Testis (tissue), 2 donors: ENCODE measurements at regions not wholly inside any gene's neighbourhood (a gene's known extent, or its start where the extent isn't known, plus 50 kb on each side); places are given as distances from the start of the nearest gene placed in this dataset.

Source experiments
- DNase-seq: peaks from one replicate; pipeline ENCODE4 v3.0.0-alpha.2; 2019
- H3K27ac ChIP-seq, 2 donors: fragments of 200-600 bp; sonication (generic); one replicate each; pipeline ENCODE4 v1.5.1; 2019
- H3K27me3 ChIP-seq: fragments of 200-600 bp; sonication (generic); one replicate; pipeline ENCODE4 v1.5.1; 2019
- H3K36me3 ChIP-seq: fragments of 200-600 bp; sonication (generic); one replicate; pipeline ENCODE4 v1.5.1; 2017; ENCODE audit warnings: low read depth; ENCODE audit errors: missing control alignments
- H3K4me1 ChIP-seq: fragments of 200-600 bp; sonication (generic); one replicate; pipeline ENCODE4 v1.5.1; 2019
- H3K4me3 ChIP-seq, 2 donors: fragments of 200-600 bp; sonication (generic); one replicate each; pipeline ENCODE4 v1.5.1; 2017 to 2019
- H3K9me3 ChIP-seq: fragments of 200-600 bp; sonication (generic); one replicate; pipeline ENCODE4 v1.5.1; 2017
- POLR2A ChIP-seq: fragments of 450-650 bp; IDR thresholded peaks from one replicate; pipeline ENCODE4 v1.6.1; 2017; ENCODE audit warnings: antibody characterized with exemption, mild to moderate bottlenecking, moderate library complexity
- WGBS, 2 donors: methylation state at CpG; one replicate each; pipeline ENCODE4 v1.1.5; 2018; 5-methylcytosine and 5-hydroxymethylcytosine counted together
- intact Hi-C: fragments of 100-400 bp; cut with DNase I; formaldehyde crosslinking; loops from one replicate; pipeline ENCODE4 v1.15.1; 2023; ENCODE audit warnings: low total_unique reads
- TF ChIP-seq, protein P1 (sequence below), 3 experiments: fragments of 450-650 bp in 2 of 3; fragments of 200-600 bp in 1 of 3; sonication (generic) in 1 of 3; IDR thresholded peaks; one replicate each; pipeline ENCODE4 v1.5.1; 2016 to 2019; ENCODE audit warnings: antibody characterized with exemption in 3 of 3, mild to moderate bottlenecking in 2 of 3, moderate library complexity in 1 of 3

DNA sequence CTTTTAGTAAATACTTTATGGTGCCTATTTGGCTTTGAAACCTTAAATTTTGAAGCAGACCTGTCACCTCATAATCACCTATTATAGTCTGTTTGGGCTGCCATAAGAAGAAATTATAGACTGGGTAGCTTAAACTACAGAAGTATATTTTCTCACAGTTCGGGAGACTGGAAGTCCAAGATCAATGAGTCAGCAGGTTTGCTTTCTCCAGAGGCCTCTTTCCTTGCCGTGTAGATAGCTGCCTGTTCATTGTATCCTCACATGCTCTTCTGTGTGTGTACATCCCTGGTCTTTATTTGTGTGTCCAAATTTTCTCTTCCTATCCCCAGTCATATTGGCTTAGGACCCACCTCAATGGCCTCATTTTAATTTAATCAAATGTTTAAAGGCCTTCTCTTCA lies 518.2 kb downstream of the ADGRL2 start:
- intact Hi-C loops, result no loop called here
- Histone ChIP-seq H3K9me3 (no peaks in the 10 kb centered on the region), H3K36me3 (no peaks in the 10 kb centered on the region), H3K27ac (no peak overlapping the region), H3K4me1 (no peaks in the 10 kb centered on the region), H3K27me3 (no peaks in the 10 kb centered on the region), H3K4me3 (no peak overlapping the region)
- WGBS, 2 donors, result 73 to 78% methylated on average over 2 of the region's 2 CpGs
- no peak for DNase-seq
- TF ChIP-seq, protein P1, sequence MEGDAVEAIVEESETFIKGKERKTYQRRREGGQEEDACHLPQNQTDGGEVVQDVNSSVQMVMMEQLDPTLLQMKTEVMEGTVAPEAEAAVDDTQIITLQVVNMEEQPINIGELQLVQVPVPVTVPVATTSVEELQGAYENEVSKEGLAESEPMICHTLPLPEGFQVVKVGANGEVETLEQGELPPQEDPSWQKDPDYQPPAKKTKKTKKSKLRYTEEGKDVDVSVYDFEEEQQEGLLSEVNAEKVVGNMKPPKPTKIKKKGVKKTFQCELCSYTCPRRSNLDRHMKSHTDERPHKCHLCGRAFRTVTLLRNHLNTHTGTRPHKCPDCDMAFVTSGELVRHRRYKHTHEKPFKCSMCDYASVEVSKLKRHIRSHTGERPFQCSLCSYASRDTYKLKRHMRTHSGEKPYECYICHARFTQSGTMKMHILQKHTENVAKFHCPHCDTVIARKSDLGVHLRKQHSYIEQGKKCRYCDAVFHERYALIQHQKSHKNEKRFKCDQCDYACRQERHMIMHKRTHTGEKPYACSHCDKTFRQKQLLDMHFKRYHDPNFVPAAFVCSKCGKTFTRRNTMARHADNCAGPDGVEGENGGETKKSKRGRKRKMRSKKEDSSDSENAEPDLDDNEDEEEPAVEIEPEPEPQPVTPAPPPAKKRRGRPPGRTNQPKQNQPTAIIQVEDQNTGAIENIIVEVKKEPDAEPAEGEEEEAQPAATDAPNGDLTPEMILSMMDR (IDR thresholded peaks at IDR 0.05), result no peak
- TF ChIP-seq POLR2A, result no peak

DNA sequence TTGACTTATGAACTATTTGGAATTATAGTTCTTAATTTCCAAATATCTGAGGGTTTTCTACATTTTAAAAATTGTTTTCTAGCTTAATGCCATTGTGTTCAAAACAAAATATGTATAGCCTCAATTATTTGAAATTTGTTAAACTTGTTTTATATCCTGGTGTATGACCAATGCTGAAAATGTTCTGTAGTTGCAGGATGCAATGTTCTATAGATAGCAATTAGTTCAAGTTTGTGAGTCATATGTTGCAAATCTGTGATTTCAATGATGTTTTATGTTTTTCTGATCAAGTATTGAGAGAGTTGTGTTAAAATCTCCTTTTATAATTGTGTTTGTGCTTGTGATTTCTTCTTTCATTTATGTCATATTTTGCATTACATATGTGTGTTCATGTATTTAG lies 517.5 kb downstream of the ADGRL2 start:
- intact Hi-C loops, result no loop called here
- DNase-seq, result no peak
- H3K36me3 ChIP-seq, result no peaks in the 10 kb centered on the region
- H3K9me3 ChIP-seq, result no peaks in the 10 kb centered on the region
- H3K27ac ChIP-seq, result no peak overlapping the region
- no peaks in the 10 kb centered on the region for H3K27me3 ChIP-seq
- no peaks in the 10 kb centered on the region for H3K4me1 ChIP-seq
- no peak overlapping the region for H3K4me3 ChIP-seq
- TF ChIP-seq, protein P1 (IDR thresholded peaks at IDR 0.05), result no peak
- no peak for TF ChIP-seq POLR2A

DNA sequence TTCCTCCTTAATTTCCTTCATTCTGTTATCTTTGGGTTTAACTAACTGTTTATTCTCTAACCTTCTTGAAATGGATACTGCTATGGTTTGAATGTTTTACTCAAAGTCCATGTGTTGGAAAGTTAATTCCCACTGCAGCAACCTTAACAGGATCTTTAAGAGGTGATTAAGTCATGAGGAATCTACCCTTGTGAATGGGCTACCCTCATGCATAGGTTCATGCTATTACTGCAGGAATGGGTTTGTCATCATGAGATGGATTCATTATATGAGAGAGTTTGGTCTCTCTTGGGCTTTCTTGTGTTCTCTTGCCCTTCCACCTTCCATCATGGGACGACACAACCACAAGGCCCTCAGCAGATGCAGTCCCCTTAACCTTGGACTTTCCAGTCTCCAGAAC lies 516.9 kb downstream of the ADGRL2 start:
- intact Hi-C loops, result no loop called here
- Histone ChIP-seq H3K36me3 (no peaks in the 10 kb centered on the region), H3K27ac (no peak overlapping the region), H3K9me3 (no peaks in the 10 kb centered on the region), H3K4me1 (no peaks in the 10 kb centered on the region), H3K4me3 (no peak overlapping the region), H3K27me3 (no peaks in the 10 kb centered on the region)
- WGBS, 2 donors, result 90 to 91% methylated on average over 1 of the region's 1 CpG
- TF ChIP-seq POLR2A, result no peak
- TF ChIP-seq, protein P1 (IDR thresholded peaks at IDR 0.05), result no peak
- DNase-seq, result no peak

DNA sequence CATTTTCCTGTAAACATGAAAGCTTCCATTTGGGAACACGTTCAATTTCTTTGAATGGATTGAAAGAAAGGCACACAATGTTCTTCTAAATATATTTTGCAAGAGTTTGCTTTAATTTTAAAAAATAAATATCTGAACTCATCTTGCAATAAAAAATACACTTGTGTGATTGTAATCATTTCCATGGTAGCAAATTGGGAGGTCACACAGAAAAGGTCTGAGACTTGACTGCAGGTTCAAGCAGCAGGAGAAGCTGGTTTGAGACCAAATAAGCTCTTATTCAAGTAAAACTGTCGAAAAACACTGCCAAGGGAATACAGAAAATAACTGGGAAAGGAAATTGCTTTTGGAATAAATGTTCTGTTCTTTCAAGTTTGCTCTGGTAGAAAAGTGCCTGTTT lies 498.9 kb downstream of the ADGRL2 start:
- Histone ChIP-seq H3K27ac (no peak overlapping the region), H3K36me3 (no peaks in the 10 kb centered on the region), H3K4me3 (no peak overlapping the region), H3K4me1 (no peaks in the 10 kb centered on the region), H3K9me3 (no peaks in the 10 kb centered on the region), H3K27me3 (no peaks in the 10 kb centered on the region)
- WGBS, 2 donors, result 45 to 51% methylated on average over 2 of the region's 2 CpGs
- TF ChIP-seq, protein P1 (IDR thresholded peaks at IDR 0.05), result no peak
- TF ChIP-seq POLR2A, result no peak
- intact Hi-C loops, result no loop called here
- DNase-seq, result no peak

DNA sequence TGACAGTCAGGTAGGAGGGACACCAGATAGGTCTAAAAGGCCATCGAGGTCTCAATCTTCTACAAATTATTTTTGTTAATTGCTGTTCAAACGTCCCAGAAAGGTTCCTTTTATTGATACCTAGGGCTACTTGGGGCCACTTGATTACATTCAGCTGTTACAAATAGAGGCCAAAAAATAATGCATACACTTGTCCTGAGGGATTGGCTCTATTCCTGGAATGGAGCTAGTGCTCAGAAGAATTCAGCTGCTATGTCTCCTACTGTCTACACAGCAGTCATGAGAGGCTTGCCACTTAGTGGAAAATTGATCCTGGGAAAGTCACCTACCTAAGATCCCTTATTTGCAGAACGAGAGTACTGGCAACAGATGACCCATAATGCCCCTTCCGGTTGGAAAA lies 498.3 kb downstream of the ADGRL2 start:
- DNase-seq, result no peak
- no peaks in the 10 kb centered on the region for H3K27me3 ChIP-seq
- 54 to 61% methylated on average over 4 of the region's 4 CpGs for WGBS, 2 donors
- H3K27ac ChIP-seq, result no peak overlapping the region
- no peaks in the 10 kb centered on the region for H3K4me1 ChIP-seq
- H3K4me3 ChIP-seq, result no peak overlapping the region
- TF ChIP-seq POLR2A, result no peak
- intact Hi-C loops, result no loop called here
- no peaks in the 10 kb centered on the region for H3K36me3 ChIP-seq
- no peaks in the 10 kb centered on the region for H3K9me3 ChIP-seq
